Epithelial cell of esophagus (primary cell): ENCODE measurements at regions not wholly inside any gene's neighbourhood (a gene's known extent, or its start where the extent isn't known, plus 50 kb on each side); places are given as distances from the start of the nearest gene placed in this dataset.

Experiments used
- DNase-seq: peaks from one replicate; pipeline ENCODE4 v3.0.0; 2010; ENCODE audit warnings: low read depth
- H3K4me3 ChIP-seq: 2 replicates; pipeline ENCODE4 v1.5.1; 2011; ENCODE audit warnings: mild to moderate bottlenecking, low read length, control low read depth
- TF ChIP-seq, protein P1 (sequence below): IDR thresholded peaks from 2 replicates; pipeline ENCODE4 v1.5.1; 2011; ENCODE audit warnings: low read depth, mild to moderate bottlenecking, low read length, control low read depth, inconsistent platforms; ENCODE audit not compliant: insufficient read depth; ENCODE audit errors: missing control alignments

DNA sequence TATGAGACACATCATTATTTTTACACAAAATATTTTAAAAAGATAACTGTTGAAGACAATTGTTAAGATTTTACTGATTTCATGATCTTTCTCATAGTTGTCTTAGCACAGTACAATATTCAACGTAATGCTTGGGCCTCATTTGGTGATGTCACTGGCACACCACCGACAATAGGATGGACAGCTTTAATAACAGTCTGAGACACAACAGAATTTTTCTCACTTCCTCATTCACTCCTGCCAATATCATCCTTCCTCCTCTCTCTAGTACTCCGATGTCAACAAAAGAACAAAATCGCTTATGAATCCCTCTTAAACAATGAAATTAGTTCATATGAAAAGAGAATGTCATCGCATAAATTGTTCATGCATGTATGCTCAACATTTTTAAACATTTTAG lies 461.9 kb upstream of the CDH7 start:
- TF ChIP-seq, protein P1, sequence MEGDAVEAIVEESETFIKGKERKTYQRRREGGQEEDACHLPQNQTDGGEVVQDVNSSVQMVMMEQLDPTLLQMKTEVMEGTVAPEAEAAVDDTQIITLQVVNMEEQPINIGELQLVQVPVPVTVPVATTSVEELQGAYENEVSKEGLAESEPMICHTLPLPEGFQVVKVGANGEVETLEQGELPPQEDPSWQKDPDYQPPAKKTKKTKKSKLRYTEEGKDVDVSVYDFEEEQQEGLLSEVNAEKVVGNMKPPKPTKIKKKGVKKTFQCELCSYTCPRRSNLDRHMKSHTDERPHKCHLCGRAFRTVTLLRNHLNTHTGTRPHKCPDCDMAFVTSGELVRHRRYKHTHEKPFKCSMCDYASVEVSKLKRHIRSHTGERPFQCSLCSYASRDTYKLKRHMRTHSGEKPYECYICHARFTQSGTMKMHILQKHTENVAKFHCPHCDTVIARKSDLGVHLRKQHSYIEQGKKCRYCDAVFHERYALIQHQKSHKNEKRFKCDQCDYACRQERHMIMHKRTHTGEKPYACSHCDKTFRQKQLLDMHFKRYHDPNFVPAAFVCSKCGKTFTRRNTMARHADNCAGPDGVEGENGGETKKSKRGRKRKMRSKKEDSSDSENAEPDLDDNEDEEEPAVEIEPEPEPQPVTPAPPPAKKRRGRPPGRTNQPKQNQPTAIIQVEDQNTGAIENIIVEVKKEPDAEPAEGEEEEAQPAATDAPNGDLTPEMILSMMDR, result no peak

DNA sequence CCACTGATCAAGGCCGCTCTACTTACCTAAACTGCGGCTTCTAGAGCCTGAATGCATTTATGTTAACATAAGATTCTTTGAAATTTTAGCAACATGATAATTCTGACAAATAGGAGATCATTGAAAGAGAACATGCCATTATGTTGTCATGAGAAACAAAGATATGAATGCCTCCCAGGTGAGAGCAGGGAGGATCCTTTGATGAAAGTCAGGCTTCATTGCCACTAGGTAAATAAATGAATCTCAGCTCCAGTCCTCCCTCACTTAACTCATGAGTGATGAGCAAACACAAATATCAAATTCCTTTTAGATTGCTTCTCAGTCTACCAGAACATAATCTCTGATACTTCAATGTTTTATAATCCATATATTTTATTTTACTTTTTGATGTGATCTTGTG lies 463.2 kb upstream of the CDH7 start:
- no peak for DNase-seq
- no peak overlapping the region for H3K4me3 ChIP-seq
- TF ChIP-seq, protein P1, result no peak

More for the DNA sequence above, 461.9 kb upstream of the CDH7 start:
- H3K4me3 ChIP-seq, result no peak overlapping the region
- DNase-seq, result no peak

DNA sequence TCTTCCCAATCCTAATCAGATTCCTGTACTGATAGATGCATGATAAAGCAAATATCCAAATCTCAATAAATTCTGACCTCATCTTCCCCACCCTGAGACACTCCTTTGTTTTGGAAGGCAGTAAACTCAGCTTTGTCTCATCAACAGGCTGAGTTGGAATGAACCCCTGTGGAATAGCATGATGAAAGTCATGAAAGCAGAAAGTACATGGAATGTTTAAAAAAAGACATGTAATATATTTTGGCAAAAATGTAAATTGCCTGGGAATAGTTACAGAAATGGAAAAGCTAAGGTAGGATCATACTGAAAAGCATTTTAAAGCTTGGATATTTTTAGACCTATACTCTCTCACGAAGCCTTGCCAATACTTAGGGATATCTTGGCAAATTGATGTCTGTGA lies 468.7 kb upstream of the CDH7 start:
- TF ChIP-seq, protein P1, result no peak
- no peak for DNase-seq
- H3K4me3 ChIP-seq, result no peak overlapping the region

DNA sequence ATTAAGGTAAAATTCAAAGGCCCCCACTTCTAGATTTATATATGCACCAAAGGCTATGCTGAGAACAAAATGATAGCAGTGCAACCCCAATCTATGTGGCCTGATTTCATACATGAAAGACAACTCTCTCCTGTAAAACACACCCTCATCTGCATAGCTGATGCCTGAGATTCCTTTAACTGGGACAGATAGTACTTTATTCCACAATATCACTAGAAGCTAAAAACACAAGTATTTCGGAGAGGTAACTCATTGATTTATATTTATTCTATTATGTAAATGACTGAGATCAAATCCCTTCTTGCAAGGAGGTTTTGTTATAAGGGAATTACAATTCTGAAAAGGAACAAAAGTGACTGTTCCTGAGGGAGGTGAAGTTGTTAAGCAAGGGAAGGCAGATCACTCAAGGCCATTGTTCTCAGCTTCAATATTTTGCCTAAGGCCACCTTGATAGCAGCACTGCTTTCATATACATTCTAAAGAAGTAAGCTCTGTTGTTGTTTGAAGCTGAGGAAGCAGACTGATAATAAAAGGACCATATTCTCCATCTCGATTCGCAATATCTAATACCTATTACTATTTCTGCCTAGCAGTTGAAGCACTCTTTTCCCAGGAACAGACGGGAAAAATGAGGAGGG lies 471.0 kb upstream of the CDH7 start:
- DNase-seq, result no peak
- no peak overlapping the region for H3K4me3 ChIP-seq
- TF ChIP-seq, protein P1, result no peak

DNA sequence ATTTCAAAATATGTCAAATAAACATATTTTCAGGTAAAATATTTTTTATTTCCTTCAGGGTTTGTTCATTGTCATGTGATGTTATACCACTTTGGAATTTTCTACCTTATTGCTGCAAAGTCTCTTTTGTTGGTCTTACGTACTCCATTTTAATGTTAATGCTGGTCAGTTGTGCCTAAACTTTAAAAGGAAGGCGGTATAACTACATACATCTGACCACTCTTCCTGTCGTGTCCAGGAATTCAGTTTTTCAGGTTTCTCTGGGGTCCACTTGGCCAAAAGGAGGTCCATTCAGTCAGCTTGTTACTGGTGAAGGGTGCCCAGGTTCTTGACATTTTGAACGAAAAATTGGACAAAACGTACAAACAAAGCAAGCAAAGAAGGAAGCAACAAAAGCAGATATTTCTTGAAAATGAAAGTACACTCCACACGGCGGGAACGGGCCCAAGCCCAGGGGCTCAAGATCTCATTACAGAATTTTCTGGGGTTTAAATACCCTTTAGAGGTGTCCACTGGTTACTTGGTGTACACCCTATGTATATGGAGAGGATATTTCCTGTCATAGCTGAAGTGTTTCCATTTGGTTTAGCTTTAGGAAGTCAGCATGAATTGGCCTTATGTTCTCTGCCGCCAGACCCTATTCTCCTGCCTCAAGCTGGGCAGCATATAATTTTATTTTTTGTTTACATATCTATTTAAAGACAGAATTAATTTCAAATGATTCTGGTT lies 471.7 kb upstream of the CDH7 start:
- no peak for DNase-seq
- TF ChIP-seq, protein P1, result no peak
- no peak overlapping the region for H3K4me3 ChIP-seq

DNA sequence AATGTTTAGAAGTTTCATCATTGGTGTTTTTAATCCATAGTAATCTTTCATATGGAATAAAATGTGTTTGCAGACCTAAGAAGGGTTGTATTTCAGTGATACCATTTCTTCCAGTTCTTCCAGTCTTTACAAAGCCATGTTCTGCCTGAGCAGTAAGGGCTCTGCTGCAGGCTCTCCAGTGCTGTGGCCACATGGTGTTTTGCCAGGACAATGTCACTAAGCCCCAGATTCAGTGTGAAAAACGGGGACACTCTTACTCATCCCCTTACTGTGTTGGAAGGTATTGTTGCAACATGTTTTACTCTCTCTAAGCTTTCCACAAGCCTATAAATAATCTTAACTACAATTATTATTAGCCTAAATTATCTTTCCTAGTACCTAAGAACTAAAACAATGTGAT lies 481.4 kb upstream of the CDH7 start:
- TF ChIP-seq, protein P1, result no peak
- DNase-seq, result no peak
- H3K4me3 ChIP-seq, result no peak overlapping the region
